ENCODE measurements at regions not wholly inside any gene's neighbourhood (a gene's known extent, or its start where the extent isn't known, plus 50 kb on each side); places are given as distances from the start of the nearest gene placed in this dataset.

DNA sequence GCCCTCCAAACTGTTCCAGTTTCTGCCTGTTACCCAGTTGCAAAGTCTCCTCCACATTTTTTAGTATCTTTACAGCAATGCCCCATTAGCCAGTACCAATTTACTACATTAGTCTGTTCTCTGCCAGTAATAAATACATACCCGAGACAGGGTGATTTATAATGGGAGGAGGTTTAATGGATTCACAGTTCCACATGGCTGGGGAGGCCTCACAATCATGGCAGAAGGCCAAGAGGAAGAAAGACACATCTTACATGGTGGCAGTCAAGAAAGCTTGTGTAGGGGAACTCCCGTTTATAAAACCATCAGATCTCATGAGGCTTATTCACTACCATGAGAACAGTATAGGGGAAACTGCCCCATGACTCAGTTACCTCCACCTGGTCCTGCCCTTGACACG, 600.7 kb upstream of the CDH6 start:
- TF ChIP-seq POLR2A (IDR thresholded peaks at IDR 0.05) (no peak), POLR2AphosphoS5 (IDR thresholded peaks at IDR 0.05) (no peak), EP300 (IDR thresholded peaks at IDR 0.05) (no peak)
- TF ChIP-seq, protein P1, sequence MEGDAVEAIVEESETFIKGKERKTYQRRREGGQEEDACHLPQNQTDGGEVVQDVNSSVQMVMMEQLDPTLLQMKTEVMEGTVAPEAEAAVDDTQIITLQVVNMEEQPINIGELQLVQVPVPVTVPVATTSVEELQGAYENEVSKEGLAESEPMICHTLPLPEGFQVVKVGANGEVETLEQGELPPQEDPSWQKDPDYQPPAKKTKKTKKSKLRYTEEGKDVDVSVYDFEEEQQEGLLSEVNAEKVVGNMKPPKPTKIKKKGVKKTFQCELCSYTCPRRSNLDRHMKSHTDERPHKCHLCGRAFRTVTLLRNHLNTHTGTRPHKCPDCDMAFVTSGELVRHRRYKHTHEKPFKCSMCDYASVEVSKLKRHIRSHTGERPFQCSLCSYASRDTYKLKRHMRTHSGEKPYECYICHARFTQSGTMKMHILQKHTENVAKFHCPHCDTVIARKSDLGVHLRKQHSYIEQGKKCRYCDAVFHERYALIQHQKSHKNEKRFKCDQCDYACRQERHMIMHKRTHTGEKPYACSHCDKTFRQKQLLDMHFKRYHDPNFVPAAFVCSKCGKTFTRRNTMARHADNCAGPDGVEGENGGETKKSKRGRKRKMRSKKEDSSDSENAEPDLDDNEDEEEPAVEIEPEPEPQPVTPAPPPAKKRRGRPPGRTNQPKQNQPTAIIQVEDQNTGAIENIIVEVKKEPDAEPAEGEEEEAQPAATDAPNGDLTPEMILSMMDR (IDR thresholded peaks at IDR 0.05), result no peak
